GM21528 (cell line): ENCODE measurements at regions not wholly inside any gene's neighbourhood (a gene's known extent, or its start where the extent isn't known, plus 50 kb on each side); places are given as distances from the start of the nearest gene placed in this dataset.

Source experiments
- ATAC-seq: cut with Tn5 transposase; IDR thresholded peaks from one replicate; pipeline ENCODE4 v1.9.1; 2021; ENCODE audit warnings: mild to moderate bottlenecking, moderate library complexity; ENCODE audit not compliant: unreplicated experiment, low FRiP score

- ATAC-seq, result no peak
These were observed 248.1 kb upstream of the RAB4A start for GRCh38 chr1:229022595-229023333.

GRCh38 chr1:229023651-229024300, 247.1 kb upstream of the RAB4A start:
- ATAC-seq, result no peak

GRCh38 chr1:229024528-229025130, 246.3 kb upstream of the RAB4A start:
- ATAC-seq, result no peak

GRCh38 chr1:229025576-229025975, 245.3 kb upstream of the RAB4A start:
- no peak for ATAC-seq

- no peak for ATAC-seq
These were observed 243.8 kb upstream of the RAB4A start for GRCh38 chr1:229027158-229027557.

GRCh38 chr1:229027622-229028182, 243.2 kb upstream of the RAB4A start:
- ATAC-seq, result no peak

GRCh38 chr1:229028544-229028943, 242.4 kb upstream of the RAB4A start:
- ATAC-seq, result no peak

GRCh38 chr1:229028987-229029878, 241.7 kb upstream of the RAB4A start:
- no peak for ATAC-seq

DNA sequence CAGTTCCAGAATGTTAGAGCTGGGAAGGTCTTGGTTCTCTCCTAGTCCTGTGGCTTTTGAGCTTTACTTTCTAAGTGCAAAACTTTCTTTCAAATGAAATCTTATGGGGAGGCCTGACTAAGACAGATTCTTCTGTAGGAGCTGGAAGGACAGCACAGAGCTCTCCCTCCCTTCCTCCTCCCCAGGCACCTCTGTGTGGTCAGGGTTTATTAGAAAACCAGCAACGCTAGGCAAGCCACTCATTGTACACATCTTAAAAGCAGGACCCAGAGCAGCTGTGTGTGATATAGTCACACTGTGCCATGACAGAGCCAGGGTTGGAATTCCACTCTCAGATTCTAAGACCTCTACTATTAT, 241.1 kb upstream of the RAB4A start:
- no peak for ATAC-seq

GRCh38 chr1:229030630-229031029, 240.3 kb upstream of the RAB4A start:
- ATAC-seq, result no peak

DNA sequence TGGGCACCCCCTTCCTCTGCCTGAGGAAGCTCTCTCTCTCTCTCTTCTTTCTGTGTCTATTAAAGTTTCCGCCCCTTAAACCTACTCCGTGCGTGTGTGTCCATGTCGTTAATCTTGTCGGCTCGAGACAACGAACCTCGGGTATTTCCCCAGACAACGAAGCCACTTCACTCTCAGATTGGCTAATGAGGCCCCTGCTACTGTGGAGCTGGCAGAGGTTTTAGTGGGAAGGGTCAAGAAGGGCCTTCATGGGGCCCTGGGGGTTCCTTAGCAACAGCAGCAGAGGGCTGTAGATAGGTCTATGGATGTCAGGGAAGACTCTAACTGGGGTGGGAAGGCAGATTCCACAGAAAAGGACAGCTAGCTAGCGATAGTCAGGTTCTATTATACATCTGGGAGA, 239.8 kb upstream of the RAB4A start:
- no peak for ATAC-seq

DNA sequence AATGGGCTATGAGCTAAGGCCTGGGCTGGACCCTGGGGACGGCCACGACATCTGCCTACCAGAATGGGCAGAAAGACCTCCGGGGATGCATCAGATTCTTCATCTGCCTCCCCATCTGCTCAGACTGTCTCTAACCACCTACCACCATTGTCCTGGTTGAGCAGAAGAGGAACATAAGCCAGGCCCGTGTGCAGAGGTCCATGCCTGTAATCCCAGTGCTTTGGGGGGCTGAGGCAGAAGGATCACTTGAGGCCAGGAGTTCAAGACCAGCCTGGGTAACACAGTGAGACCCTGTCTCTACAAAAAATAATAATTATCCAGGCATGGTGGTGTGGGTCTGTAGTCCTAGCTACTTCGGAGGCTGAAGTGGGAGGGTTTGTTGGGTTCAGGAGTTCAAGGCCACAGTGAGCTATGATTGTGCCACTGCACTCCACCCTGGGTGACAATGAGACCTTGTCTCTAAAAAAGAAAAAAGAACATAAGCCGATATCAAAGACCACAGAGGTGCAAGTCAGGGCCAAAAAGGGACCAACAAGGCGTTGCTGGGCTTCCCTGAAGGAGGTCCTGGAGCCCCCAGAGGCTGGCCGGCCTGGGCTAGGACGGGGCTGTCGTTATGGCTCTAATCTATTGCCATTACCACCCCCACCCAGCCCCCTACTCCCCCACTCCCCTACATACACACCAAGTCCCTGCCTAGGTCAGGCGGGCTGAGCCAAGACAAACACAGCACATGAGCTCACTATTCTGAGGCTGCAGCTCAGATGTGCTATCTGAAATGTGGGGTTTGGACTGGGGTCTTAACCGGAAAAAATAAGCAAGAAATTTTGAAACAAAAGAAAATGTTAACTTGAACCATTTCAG, 239.2 kb upstream of the RAB4A start:
- ATAC-seq, result no peak

- no peak for ATAC-seq
These were observed 238.5 kb upstream of the RAB4A start for GRCh38 chr1:229032375-229032774.

DNA sequence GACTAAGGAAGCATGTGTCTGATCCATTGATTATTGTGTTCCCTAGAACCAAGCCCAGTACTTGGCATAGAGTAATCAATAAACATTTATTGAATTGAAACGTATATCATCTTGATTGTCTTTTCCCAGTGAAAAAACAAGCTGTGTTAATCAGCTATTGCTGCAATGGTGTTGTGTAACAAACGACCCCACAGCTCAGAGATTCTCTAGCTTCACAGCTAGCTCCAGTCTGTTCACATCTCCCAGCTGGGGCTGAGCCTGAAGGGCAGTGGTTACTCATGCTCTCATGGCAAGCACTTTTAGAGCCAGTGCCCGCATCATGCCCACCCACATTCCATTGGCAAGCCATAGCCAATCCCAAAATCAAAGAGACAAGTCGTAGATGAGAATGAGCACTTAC, 237.4 kb upstream of the RAB4A start:
- ATAC-seq, result no peak

GRCh38 chr1:229034342-229034741, 236.6 kb upstream of the RAB4A start:
- no peak for ATAC-seq

GRCh38 chr1:229035054-229035747, 235.7 kb upstream of the RAB4A start:
- ATAC-seq, result peak; percentile 90

DNA sequence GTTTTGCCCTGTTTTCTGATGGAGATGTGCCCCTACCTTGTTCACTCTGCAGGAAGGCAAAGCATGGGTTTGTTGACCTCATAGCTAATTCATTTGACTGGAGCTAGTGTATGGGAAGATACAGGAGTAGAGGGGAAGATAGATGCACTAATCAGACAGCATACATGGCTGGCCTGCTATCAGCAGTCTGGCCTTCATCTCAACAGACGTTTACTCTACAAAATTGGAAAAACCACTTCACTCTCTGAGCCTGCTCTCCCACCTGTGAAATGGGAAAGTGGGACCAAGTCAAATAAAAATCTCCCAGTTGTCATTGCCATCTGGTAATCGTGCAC, 235.2 kb upstream of the RAB4A start:
- peak; percentile 40 for ATAC-seq

GRCh38 chr1:229037806-229038405, 233.0 kb upstream of the RAB4A start:
- no peak for ATAC-seq
